ENCODE measurements at regions not wholly inside any gene's neighbourhood (a gene's known extent, or its start where the extent isn't known, plus 50 kb on each side); places are given as distances from the start of the nearest gene placed in this dataset.

DNA sequence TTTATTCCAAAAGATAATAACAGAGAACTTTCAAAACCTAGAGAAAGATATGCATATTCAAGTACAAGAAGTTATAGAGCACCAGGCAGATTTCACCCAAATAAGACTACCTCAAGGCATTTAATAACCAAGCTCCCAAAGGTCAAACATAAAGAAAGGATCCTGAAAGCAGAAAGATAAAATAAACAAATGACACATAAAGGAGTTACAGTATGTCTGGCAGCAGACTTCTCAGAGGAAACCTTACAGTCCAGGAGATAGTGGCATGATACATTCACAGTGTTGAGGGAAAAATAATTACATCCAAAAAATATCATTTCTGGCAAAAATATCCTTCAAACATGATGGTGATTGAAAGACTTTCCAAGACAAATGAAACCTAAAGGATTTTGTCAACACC lies 185.8 kb upstream of the POU1F1 start:
- no peaks in the 10 kb centered on the region for H3K9me1 ChIP-seq (replicated peaks; ENCODE audit: control insufficient read depth, extremely low read depth, insufficient read depth, low read length)
- ChIA-PET CTCF (interaction anchor here (1.3 to 2.0 kb wide), 2 partner anchors 10 to 112 kb away, joined by 3 to 5 read pairs; no protein-coding TSS in a partner anchor), POLR2A (no interaction called here)
- no peak overlapping the region for H3K4me2 ChIP-seq (ENCODE audit: insufficient read depth, low read length)
- no peaks in the 10 kb centered on the region for H3K79me2 ChIP-seq (ENCODE audit: control insufficient read depth, insufficient read depth, low read length)
- H3K4me3 ChIP-seq (replicated peaks in 1 of 3; ENCODE audit: insufficient read depth in 1 of 3, low read depth in 1 of 3, low read length in 3 of 3) = no peak overlapping the region
- TF ChIP-seq POLR2A (IDR thresholded peaks at IDR 0.05; ENCODE audit: low read depth, low read length) = no peak
- no peak for TF ChIP-seq EZH2 (IDR thresholded peaks at IDR 0.05; ENCODE audit: borderline replicate concordance, low read depth, low read length, severe bottlenecking)
- TF ChIP-seq, protein P1, sequence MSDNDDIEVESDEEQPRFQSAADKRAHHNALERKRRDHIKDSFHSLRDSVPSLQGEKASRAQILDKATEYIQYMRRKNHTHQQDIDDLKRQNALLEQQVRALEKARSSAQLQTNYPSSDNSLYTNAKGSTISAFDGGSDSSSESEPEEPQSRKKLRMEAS (IDR thresholded peaks at IDR 0.05; ENCODE audit: insufficient read depth, insufficient read length) = no peak
- no peak for TF ChIP-seq MYC (IDR thresholded peaks at IDR 0.05; ENCODE audit: low read depth, low read length)
- no peak for TF ChIP-seq FOS (IDR thresholded peaks at IDR 0.05; ENCODE audit: borderline replicate concordance, insufficient read depth, low read length)
- TF ChIP-seq, protein P2, sequence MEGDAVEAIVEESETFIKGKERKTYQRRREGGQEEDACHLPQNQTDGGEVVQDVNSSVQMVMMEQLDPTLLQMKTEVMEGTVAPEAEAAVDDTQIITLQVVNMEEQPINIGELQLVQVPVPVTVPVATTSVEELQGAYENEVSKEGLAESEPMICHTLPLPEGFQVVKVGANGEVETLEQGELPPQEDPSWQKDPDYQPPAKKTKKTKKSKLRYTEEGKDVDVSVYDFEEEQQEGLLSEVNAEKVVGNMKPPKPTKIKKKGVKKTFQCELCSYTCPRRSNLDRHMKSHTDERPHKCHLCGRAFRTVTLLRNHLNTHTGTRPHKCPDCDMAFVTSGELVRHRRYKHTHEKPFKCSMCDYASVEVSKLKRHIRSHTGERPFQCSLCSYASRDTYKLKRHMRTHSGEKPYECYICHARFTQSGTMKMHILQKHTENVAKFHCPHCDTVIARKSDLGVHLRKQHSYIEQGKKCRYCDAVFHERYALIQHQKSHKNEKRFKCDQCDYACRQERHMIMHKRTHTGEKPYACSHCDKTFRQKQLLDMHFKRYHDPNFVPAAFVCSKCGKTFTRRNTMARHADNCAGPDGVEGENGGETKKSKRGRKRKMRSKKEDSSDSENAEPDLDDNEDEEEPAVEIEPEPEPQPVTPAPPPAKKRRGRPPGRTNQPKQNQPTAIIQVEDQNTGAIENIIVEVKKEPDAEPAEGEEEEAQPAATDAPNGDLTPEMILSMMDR (IDR thresholded peaks at IDR 0.05; ENCODE audit: extremely low read depth in 1 of 2, insufficient read depth in 1 of 2, low read depth in 1 of 2, low read length in 2 of 2) = no peak
- TF ChIP-seq GATA2 (IDR thresholded peaks at IDR 0.05; ENCODE audit: insufficient read depth, insufficient read length, low read depth, low read length) = no peak
- TF ChIP-seq POLR2AphosphoS5 (IDR thresholded peaks at IDR 0.05; ENCODE audit: insufficient read depth, low read depth, low read length) = no peak
- no peak for TF ChIP-seq JUN (IDR thresholded peaks at IDR 0.05; ENCODE audit: borderline replicate concordance, insufficient read depth, insufficient read length, low read depth)
- H3K27me3 ChIP-seq (ENCODE audit: control insufficient read depth in 2 of 2, insufficient read depth in 2 of 2, low read length in 2 of 2) = no peaks in the 10 kb centered on the region
- no peak overlapping the region for H2AFZ ChIP-seq (ENCODE audit: low read depth, low read length)
- intact Hi-C loops (cut with micrococcal nuclease) = no loop called here
- BruUV-seq (replicated peaks) = no TSS peak
- no peak for FAIRE-seq
- H3K9ac ChIP-seq (replicated peaks; ENCODE audit: extremely low read depth, insufficient read depth, low read length) = no peak overlapping the region
- H3K4me1 ChIP-seq (ENCODE audit: control insufficient read depth, extremely low read depth, insufficient read depth, low read length) = no peaks in the 10 kb centered on the region
- no peak for DNase-seq (ENCODE audit: low read depth, low spot score)
- no peaks in the 10 kb centered on the region for H3K9me3 ChIP-seq (replicated peaks; ENCODE audit: control insufficient read depth, insufficient read depth, low read length)
- dilution Hi-C loops (cut with MboI; ENCODE audit: extremely low pct_ligation_motif_present, low sequenced_read_pairs) = no loop called here
- no peaks in the 10 kb centered on the region for H3K36me3 ChIP-seq (ENCODE audit: control insufficient read depth in 2 of 2, extremely low read depth in 1 of 2, insufficient read depth in 2 of 2, low read length in 2 of 2)
- H3K27ac ChIP-seq (ENCODE audit: insufficient read depth, low read depth, low read length) = no peak overlapping the region
- no peaks in the 10 kb centered on the region for H4K20me1 ChIP-seq (replicated peaks; ENCODE audit: control insufficient read depth, extremely low read depth, insufficient read depth, low read length)
